ENCODE measurements at regions not wholly inside any gene's neighbourhood (a gene's known extent, or its start where the extent isn't known, plus 50 kb on each side); places are given as distances from the start of the nearest gene placed in this dataset.

DNA sequence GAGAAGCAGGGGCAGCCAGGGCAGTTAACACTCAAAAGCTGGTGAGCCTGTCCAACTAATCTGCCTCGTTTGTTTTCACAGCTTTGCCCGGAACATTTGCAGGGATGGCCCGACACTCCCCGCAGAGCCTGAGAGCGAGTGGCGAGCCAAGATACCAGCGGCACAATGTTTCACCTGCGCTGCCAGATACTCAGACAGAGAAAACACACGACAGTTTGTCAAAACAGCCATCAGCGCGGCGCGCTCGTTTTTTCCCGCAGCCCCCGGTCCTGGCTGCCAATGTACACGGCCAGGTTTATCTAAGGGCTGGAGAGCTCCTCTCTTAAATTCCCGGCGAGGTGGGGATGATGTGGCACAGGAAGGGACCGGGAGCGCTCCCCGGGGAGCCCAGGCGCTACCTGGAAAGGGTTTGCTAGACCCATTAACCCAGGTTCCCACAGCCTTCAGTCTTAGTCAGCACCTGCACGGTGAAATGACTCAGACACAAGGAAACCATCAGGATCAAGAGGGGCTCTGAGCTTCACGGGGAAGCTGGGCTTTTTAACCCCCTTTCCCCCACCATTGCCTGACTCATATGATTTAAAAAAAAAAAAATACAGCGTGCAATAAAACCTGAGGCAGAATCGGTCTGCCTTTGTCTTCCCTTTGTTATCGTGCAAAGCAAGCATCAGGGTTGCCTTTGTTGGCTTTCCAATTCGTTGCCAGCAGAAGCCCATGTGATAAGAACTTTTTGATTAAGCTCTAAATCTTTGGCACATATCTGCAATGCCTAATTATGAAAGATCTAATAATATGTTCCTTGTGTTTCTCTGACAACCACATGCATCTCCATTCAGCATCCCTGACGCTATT, 186.2 kb downstream of the EFNB2 start:
- TF ChIP-seq, protein P1, sequence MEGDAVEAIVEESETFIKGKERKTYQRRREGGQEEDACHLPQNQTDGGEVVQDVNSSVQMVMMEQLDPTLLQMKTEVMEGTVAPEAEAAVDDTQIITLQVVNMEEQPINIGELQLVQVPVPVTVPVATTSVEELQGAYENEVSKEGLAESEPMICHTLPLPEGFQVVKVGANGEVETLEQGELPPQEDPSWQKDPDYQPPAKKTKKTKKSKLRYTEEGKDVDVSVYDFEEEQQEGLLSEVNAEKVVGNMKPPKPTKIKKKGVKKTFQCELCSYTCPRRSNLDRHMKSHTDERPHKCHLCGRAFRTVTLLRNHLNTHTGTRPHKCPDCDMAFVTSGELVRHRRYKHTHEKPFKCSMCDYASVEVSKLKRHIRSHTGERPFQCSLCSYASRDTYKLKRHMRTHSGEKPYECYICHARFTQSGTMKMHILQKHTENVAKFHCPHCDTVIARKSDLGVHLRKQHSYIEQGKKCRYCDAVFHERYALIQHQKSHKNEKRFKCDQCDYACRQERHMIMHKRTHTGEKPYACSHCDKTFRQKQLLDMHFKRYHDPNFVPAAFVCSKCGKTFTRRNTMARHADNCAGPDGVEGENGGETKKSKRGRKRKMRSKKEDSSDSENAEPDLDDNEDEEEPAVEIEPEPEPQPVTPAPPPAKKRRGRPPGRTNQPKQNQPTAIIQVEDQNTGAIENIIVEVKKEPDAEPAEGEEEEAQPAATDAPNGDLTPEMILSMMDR (IDR thresholded peaks at IDR 0.05; ENCODE audit: low read depth, low read length) = no peak
- TF ChIP-seq MYC (IDR thresholded peaks at IDR 0.05; ENCODE audit: low read depth, low read length) = no peak

Data from NB4 (cell line).